Stomach (tissue), 4 donors: ENCODE measurements at regions not wholly inside any gene's neighbourhood (a gene's known extent, or its start where the extent isn't known, plus 50 kb on each side); places are given as distances from the start of the nearest gene placed in this dataset.

Source experiments
- EP300 ChIP-seq: sonication (generic); formaldehyde crosslinking; IDR thresholded peaks from one replicate; pipeline ENCODE4 v1.6.1; 2017; ENCODE audit warnings: antibody characterized with exemption
- TF ChIP-seq, protein P1 (sequence below), 7 experiments: fragments of 450-650 bp in 4 of 7; fragments of 200-600 bp in 3 of 7; sonication (generic) in 3 of 7; IDR thresholded peaks; one replicate each; pipeline ENCODE4 v1.5.1; 2016 to 2019; ENCODE audit warnings: antibody characterized with exemption in 7 of 7, control low read depth in 2 of 7, mild to moderate bottlenecking in 1 of 7

DNA sequence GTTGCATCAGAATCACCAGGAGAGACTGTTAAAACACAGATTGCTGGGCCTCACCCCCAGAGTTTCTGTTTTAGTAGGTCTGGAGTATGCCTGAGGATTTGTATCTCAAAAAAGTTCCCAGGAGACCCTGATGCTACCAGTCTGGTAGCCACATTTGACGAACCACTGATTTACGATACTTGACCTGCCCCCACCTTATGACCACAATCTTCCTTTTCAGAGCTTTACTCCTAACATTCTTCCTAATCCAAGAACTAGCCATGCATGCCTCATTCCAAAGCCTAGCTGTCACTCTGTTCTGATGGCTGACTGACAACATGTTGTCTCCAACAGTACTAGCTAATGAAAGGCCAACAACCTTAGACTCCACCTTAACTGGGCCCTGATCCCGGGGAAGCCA, 191.4 kb downstream of the MBD2 start:
- TF ChIP-seq EP300 = no peak
- TF ChIP-seq, protein P1, sequence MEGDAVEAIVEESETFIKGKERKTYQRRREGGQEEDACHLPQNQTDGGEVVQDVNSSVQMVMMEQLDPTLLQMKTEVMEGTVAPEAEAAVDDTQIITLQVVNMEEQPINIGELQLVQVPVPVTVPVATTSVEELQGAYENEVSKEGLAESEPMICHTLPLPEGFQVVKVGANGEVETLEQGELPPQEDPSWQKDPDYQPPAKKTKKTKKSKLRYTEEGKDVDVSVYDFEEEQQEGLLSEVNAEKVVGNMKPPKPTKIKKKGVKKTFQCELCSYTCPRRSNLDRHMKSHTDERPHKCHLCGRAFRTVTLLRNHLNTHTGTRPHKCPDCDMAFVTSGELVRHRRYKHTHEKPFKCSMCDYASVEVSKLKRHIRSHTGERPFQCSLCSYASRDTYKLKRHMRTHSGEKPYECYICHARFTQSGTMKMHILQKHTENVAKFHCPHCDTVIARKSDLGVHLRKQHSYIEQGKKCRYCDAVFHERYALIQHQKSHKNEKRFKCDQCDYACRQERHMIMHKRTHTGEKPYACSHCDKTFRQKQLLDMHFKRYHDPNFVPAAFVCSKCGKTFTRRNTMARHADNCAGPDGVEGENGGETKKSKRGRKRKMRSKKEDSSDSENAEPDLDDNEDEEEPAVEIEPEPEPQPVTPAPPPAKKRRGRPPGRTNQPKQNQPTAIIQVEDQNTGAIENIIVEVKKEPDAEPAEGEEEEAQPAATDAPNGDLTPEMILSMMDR (IDR thresholded peaks at IDR 0.05) = no peak
